Stimulated activated CD8-positive, alpha-beta memory T cell treated with anti-CD3 and anti-CD28 coated beads, Interleukin-15, amount 100 ng/mL, for 4 hours (primary cell): ENCODE measurements at regions not wholly inside any gene's neighbourhood (a gene's known extent, or its start where the extent isn't known, plus 50 kb on each side); places are given as distances from the start of the nearest gene placed in this dataset.
A peak's percentile ranks its signal among the peaks of the same experiment; 100 is the strongest.
"Not testable (repeated sequence)": the region's sequence is repeated elsewhere in the genome, so short reads cannot be mapped to it uniquely, and the experiment has no call there.

ENCODE experiments used
- DNase-seq, 2 donors: peaks; one replicate each; pipeline ENCODE4 v3.0.0-alpha.2; 2020; ENCODE audit warnings: low read depth in 2 of 2

DNA sequence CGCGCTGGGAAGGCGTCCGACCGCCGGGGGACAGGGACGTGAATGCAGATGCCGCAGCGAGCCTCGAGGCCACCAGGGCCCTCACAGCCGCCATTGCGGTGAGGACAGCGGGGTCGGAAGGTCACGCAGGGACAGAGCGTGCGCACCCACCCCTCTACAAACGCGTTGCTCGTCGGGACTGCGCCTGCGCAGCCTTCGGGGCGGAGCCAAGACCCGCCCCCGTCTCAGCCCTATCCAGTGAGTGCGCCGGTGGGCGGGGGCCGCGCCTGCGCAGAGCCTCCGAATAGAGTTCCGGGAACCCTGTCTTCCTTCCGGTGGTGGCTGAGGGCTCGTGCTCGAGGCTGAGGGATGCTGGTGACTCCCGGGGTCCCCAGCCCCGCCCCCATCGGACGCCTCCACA lies 5393.1 kb upstream of the TPTE start:
- DNase-seq: peak; percentile 94 to 97

DNA sequence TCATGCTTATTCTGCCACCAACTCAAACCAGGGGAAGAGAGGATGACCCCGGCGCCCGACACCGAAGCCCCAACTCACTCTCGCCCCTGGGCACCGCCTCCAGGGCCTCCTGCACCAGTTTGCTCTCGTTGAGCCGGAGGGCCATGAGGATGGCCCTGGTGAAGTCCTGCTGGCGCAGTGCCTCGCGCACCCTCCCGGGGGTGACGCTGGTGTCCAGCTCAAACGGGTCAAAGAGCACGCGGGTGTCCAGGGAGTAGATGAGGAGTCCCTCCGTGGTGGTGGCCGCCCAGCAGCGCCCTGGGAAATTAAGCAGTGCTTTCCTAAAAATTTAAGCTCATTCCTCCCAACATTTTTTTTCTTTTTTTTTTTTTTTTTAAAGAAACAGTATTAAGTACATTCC lies 5387.6 kb upstream of the TPTE start:
- DNase-seq: not testable (repeated sequence)

DNA sequence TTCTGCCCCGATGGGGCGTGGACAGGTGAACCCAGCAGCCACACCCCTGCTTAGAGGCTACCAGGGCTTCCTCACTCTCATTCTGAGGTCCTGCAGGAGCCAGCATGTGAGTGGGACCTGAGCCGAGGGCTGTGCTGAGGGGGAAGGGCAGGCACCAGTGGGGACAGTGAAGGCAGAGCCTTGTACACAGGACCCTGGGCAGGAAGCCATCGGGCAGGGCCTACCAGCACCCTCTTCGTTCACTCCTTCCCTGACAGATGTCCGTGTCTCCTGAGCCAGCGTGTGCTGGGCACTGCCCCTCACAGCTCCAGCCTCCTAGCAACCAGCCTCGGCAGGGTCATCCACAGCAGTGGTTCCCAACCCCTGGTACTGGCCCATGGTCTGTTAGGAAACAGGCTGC lies 5385.0 kb upstream of the TPTE start:
- not testable (repeated sequence) for DNase-seq

DNA sequence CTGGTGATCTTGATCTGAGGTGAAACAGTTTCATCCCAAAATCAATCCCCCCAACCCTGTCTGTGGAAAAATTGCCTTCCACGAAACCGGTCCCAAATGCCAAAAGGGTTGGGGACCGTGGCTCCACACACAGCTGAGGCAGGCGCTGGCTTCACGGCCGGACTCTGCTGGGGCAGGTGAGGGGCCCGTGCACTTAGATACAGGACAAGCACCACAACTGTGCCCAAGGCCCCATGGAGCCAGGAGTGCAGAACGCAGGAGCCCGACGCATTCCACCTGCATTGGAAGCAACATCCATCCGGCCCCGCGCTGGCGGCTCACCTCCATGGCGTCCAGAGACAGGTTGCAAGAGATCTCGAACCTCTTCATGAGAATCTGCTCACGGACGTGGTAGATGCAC lies 5384.4 kb upstream of the TPTE start:
- not testable (repeated sequence) for DNase-seq

DNA sequence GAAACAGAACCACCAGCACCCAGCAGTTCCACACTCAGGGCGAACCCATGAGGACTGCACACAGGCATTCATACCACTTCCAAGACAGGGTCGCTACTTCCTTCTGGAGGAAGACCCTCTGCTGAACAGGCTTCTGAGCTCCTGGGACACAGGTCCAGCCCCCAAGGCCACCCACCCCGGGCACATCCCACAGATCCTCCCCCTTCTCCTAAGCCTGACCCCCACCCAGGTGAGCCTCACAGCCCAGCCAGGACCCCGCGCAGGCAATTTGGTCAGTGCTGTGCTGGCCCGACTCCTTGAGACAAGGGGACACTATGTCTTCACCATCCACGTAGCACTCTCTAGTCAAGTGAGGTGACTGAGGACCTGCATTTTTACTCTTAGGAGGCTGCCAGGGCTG lies 5382.7 kb upstream of the TPTE start:
- not testable (repeated sequence) for DNase-seq

DNA sequence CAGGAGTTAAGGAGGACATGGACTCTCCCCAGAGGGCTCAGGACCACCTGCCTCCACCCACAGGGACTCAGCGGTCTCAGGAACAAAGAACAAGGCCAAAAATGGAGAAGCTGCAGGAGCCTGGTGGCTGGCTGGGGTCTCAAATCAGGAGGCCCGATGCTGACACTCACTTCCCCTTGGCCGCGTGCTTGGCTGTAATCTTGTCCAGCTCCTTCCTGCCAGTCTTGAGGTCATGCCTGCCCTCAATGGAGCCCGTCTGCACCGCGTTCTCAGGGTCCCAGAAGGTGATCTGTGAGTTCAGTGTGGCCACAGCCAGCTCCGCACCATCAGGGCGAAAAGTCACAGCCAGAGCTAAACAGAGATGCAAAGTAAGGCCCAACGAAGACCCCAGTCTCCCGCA lies 5381.9 kb upstream of the TPTE start:
- DNase-seq: not testable (repeated sequence)

DNA sequence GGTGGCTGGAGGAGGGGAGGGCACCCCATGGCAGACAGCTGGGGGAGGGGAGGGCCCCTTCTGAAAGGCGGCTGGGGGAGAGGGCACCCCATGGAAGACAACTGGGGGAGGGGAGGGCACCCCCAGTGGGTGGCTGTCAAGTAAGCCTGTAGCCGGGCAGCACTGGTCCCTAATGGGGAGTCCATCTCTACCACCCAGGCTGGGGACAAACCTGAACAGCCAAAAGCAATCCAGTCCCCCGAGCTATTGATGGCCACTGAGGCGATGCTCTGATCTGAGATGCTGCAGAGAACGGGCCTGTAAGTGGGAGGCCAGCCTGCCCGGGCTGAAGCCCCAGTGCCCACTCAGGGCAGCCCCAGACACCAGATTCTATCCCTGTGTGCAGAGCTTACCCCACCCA lies 5378.4 kb upstream of the TPTE start:
- not testable (repeated sequence) for DNase-seq

DNA sequence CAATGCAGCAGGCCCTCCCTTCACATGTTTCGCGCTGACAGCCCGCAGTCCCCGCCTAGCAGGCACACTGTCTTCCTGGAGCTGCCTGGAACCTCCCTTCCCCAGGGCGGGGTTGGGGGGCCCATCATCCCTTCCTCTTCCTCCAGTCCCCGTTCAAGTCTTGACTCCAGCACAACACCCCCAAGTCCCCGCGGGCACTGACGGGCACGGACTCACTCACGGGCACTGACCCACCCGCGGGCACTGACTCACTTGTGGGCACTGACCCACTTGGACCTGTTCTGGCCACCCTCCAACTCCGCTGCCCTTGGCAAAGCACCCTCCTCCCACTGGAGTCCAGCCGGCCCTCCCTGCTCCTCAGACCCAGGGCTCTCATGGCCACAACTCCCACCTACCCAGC lies 5376.7 kb upstream of the TPTE start:
- DNase-seq: not testable (repeated sequence)

DNA sequence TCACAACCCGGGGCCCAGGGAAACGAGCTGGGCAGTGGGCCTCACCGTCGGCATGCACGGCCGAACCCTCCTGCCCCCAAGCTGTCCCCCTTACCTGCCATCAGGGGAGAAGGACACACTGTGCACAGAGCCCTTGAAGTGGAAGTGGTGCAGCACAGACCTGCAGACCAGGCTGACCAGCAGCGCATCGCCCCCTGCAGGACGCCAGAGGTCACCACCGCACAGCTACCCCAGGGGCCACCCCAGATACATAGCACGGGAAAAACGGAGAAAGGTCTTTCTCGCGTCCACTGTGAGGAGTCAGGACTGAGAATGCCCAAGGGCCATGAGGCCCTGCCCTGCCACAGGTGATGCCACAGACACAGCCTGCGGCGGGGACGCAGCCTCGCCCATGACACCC lies 5373.7 kb upstream of the TPTE start:
- DNase-seq: not testable (repeated sequence)

DNA sequence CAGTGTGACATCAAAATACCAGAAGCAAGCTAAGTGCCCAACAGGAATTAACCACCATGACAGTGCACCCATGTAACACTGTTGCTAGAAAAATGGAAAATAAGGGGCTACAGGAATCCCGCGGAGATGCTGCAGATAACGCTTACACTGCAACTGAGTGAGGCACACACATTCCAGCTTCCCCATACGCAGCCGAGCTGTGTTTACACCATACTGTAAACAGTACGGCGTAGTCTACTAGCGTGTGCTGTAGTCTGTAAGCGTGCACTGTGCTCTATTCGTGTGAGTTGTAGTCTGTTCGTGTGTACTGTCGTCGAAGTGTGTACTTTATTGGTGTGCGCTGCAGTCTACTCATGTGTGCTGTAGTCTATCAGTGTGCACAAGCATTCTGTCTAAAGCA lies 5372.2 kb upstream of the TPTE start:
- not testable (repeated sequence) for DNase-seq

DNA sequence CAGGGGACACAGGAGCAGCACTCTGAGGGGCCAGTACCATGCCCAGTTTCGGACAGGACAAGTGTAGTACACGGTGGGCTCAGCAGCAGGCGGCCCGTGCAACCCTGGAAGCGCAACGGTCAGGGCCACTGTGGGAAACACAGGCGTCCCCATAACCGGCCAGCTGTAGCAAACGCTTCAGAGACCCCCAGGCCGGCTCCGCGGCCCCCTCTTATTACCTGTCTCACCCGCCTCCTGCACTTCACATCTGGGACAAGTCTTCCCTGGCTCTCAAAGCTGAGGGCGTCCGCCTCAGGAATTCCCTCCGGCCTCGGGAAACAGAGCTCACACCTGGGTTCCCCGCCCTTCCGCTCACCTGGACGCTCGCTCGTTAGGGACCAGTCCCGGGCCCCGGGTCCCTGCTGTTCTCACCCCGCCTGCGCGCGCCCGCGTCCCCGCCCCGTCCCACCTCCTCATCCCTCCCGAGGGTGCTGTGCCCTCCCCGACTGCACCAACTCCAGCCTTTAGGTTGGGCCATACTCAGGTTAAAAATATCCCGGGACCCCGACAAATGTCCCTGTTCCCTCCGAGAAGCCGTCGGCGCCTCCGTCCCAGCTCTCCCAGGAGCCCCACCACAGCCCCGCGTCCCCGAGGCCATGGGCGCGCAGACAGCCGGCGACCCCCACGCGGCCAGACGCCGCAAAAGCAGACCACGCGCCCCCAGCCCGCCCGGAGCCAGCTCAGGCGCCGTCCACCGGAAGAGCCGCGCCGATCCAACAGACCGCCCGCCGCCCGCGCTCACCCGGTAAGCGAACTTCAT lies 5367.3 kb upstream of the TPTE start:
- not testable (repeated sequence) for DNase-seq

DNA sequence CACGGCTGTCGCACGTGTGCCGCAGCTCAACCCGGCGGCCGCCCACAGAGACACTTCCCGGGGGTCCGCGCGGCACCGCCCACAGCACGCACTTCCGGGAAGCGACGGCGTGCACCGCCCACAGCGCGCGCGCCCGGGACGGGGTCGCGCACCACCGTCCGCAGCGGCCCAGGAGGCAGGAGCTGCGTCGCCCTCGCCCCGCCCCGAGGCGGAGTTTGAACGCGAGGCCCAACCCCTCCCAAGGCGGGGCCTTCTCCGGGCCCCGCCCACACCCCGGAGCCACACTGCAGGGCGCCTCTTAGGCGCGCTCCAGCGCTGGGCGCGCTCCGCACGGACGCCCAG lies 5366.8 kb upstream of the TPTE start:
- peak; percentile 60 to 65 for DNase-seq

DNA sequence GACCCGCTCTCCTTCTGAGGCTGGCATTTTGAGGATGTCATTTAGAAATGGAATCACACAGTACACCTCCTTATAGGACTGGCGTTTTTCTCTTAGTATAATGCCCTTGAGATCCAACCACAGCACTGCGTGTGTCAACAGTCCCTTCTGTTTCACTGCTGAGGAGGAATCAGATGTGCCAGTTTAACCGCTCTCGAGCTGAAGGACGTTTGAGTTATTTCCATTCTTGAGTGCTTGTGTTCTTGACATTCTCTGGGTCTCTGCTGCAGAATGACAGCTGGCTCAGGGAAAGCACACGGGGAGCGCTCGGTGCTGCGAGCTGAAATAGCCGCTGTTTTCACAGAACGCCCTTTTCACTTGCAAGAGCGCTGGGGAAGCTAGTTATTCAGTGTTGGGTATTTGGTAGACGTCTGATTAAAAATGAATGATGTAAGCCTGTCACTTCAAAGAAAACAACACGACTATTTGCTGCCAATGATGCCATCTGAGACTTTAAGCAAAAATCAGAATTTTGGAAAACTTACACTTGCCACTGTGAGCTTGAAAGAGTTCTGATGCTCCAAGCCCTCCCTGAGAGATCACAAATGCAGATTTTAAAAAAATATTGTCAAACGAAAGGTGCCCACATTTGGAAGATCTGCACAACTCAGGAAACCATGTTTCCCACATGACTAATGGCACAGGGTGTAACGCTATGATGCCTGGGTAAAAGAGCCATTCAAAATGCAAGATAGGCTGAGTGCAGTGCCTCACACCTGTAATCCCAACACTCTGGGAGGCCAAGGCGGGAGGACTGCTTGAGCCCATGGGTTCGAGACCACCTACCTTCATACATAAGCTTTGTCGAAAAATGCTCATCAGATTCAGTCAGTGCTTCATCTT lies 5358.4 kb upstream of the TPTE start:
- DNase-seq: not testable (repeated sequence)

DNA sequence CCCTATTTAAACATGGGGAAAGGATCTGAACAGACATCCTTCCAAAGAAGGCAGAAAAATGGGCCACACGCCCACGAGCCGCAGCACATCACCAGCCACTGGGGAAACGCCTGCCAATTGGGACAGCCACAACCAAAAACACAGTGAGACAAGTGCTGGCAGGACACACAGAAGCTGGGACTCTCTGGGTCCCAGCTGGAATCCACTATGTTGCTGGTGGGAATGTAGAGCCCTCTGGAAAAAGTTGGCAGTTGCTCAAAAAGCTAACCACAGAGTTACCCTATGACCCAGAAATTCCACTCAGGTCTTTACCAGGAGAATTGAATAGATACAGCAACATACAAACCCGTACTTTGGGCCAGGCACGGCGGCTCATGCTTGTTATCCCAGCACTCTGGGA lies 5355.6 kb upstream of the TPTE start:
- not testable (repeated sequence) for DNase-seq
